Stimulated activated CD8-positive, alpha-beta memory T cell treated with anti-CD3 and anti-CD28 coated beads, Interleukin-12 subunit alpha, Interleukin-12 subunit beta, amount 100 ng/mL, for 24 hours (primary cell): ENCODE measurements at regions not wholly inside any gene's neighbourhood (a gene's known extent, or its start where the extent isn't known, plus 50 kb on each side); places are given as distances from the start of the nearest gene placed in this dataset.
A peak's percentile ranks its signal among the peaks of the same experiment; 100 is the strongest.

Source experiments
- DNase-seq: peaks from one replicate; pipeline ENCODE4 v3.0.0-alpha.2; 2020; ENCODE audit errors: extremely low read depth

- DNase-seq = no peak
Observed at GRCh38 chr1:9419369-9420041, 119.8 kb upstream of the SLC25A33 start.

- DNase-seq = no peak
Observed at GRCh38 chr1:9420835-9421532, 118.3 kb upstream of the SLC25A33 start.

GRCh38 chr1:9421533-9421873 lies 117.8 kb upstream of the SLC25A33 start:
- DNase-seq = no peak

- no peak for DNase-seq
Observed at GRCh38 chr1:9422321-9422720, 116.9 kb upstream of the SLC25A33 start.

GRCh38 chr1:9422911-9423505 lies 116.3 kb upstream of the SLC25A33 start:
- no peak for DNase-seq

- DNase-seq = no peak
Observed at GRCh38 chr1:9424261-9424660, 115.0 kb upstream of the SLC25A33 start.

GRCh38 chr1:9425859-9426258 lies 113.4 kb upstream of the SLC25A33 start:
- no peak for DNase-seq

- peak; percentile 38 for DNase-seq
Observed at GRCh38 chr1:9426291-9426711, 113.0 kb upstream of the SLC25A33 start.

GRCh38 chr1:9427388-9427787 lies 111.9 kb upstream of the SLC25A33 start:
- no peak for DNase-seq

GRCh38 chr1:9428601-9429341 lies 110.5 kb upstream of the SLC25A33 start:
- DNase-seq = peak; percentile 99

- DNase-seq = no peak
Observed at GRCh38 chr1:9429342-9429711, 109.9 kb upstream of the SLC25A33 start.

- DNase-seq = no peak
Observed at GRCh38 chr1:9434247-9435152, 104.8 kb upstream of the SLC25A33 start.

- no peak for DNase-seq
Observed at GRCh38 chr1:9435153-9435636, 104.1 kb upstream of the SLC25A33 start.

- DNase-seq = no peak
Observed at GRCh38 chr1:9435854-9436640, 103.2 kb upstream of the SLC25A33 start.

- no peak for DNase-seq
Observed at GRCh38 chr1:9437961-9438430, 101.3 kb upstream of the SLC25A33 start.

GRCh38 chr1:9438431-9439073 lies 100.7 kb upstream of the SLC25A33 start:
- DNase-seq = no peak

- no peak for DNase-seq
Observed at GRCh38 chr1:9439074-9439761, 100.0 kb upstream of the SLC25A33 start.

- DNase-seq = no peak
Observed at GRCh38 chr1:9440261-9440660, 99.0 kb upstream of the SLC25A33 start.

GRCh38 chr1:9440763-9441194 lies 98.5 kb upstream of the SLC25A33 start:
- DNase-seq = no peak
